Stimulated activated CD4-positive, alpha-beta T cell treated with anti-CD3 and anti-CD28 coated beads, Interleukin-1b, Interleukin-23, amount 100 ng/mL, for 1 hour (primary cell): ENCODE measurements at regions not wholly inside any gene's neighbourhood (a gene's known extent, or its start where the extent isn't known, plus 50 kb on each side); places are given as distances from the start of the nearest gene placed in this dataset.
"Not testable (repeated sequence)": the region's sequence is repeated elsewhere in the genome, so short reads cannot be mapped to it uniquely, and the experiment has no call there.

Experiments used
- DNase-seq, 2 donors: peaks; one replicate each; pipeline ENCODE4 v3.0.0-alpha.2; 2020; ENCODE audit warnings: low read depth in 2 of 2

DNA sequence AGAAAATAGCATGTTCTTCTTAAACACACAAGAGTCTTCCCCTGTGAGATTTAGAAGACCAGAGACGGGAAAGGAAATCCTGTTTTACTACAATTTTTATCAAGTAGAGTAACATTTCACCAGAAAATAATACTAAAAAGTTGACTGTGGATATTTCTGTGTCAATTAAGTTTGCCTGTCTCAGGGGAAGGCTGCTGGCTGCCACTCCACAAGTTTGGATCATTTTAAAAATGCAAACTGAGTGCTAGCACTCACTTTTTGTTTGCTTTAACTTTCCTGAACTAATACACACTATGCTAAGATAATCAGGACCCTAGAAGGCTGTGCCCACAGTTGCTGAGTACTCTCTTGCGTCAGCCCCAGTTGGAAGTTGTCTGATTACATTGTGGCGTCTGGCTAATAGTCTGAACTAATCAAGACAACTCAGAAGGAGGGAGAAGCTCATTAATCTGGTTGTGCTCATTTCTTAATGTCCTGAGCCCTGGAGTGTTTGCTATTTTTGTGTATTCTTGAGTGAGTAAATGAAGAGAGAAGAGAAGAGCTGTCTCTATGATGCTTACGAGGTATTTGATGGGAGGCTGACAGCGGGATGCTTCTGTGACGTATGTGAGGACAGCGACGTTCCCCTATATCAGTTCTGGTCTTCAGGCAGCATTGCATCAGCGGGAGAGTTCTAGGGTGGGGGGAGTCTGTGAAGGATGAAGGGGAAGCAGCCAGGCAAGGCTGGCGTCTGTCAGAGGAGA is 664.2 kb downstream of the QKI start:
- no peak for DNase-seq

GRCh38 chr6:164076818-164077532 is 662.5 kb downstream of the QKI start:
- not testable (repeated sequence) for DNase-seq

GRCh38 chr6:164075981-164076615 is 661.6 kb downstream of the QKI start:
- DNase-seq: no peak

GRCh38 chr6:164072240-164072666 is 657.7 kb downstream of the QKI start:
- DNase-seq: no peak

DNA sequence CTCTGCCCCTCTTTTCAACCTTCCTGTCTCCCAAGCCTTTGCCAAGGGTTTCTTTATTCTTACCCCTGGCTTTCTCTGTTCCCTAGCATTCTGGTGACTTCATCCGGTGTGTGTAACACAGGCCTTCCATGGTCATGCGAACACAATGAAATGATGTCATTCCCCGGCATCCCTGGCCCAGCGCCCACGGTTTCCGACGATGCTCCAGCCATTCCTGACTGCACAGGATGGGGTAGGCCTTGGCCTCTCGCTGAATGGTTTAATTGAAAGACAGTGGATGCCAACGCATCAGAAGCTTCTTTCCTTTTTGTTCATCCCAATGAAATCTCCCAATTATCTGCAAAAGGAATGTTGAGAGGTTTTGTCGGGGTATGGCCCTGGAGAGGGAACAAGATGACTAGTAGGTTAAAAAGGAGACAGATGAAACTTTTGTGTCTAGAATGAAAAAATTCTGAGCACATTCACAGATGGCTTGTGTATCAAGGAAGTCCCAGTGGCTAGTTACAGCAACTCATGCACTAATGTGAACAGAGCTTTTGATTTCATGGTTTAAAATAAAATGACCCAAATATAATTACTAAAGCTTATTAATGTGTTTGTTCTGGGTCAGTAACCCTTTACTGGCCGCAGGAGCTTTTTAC is 655.0 kb downstream of the QKI start:
- no peak for DNase-seq

GRCh38 chr6:164068527-164068926 is 654.0 kb downstream of the QKI start:
- DNase-seq: no peak

DNA sequence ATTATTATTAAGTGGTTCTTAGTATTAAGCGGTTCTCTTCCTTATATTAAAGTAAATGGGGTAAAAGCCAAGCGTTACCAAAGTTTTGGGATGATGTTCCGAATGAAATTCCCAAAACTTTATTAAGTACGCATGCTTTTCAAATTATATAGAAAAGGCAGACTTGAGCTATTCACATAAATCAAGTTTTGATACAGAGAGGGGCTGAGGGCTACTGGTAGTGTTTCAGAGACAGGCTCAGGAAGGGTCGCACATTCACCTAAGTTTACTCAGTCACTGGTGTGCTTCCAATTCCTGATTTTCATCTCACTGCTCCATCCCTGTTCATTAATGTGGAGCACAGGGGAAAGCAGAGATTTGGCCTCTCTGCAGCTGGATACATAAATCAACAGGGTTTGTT is 652.2 kb downstream of the QKI start:
- DNase-seq: no peak

- DNase-seq: no peak
These were observed 651.8 kb downstream of the QKI start for GRCh38 chr6:164066335-164066734.

- DNase-seq: no peak
These were observed 648.8 kb downstream of the QKI start for GRCh38 chr6:164063346-164063745.

- no peak for DNase-seq
These were observed 648.4 kb downstream of the QKI start for GRCh38 chr6:164062872-164063271.

GRCh38 chr6:164057876-164058275 is 643.4 kb downstream of the QKI start:
- DNase-seq: no peak

GRCh38 chr6:164051427-164051826 is 636.9 kb downstream of the QKI start:
- DNase-seq: no peak

DNA sequence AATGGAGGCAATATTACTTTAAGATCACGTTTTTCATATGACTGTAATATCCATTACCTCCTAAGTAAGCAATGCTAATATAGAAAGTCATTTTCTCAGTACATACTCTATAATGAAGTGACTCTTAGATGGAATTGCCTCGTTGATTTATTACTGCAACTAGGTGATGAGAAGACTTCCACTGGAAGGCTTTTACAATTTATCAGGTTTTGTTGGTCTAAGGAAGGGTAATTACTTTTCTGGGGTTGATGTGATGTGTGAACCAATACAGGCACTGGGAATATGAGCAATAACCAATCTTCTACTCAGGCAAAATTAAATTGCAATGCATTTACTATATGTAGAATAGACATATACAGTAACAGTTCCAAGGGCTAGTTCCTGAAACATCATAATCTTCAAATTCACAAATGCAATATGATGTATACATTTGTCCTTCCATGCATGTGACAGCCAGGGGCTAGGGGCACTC is 635.0 kb downstream of the QKI start:
- no peak for DNase-seq

DNA sequence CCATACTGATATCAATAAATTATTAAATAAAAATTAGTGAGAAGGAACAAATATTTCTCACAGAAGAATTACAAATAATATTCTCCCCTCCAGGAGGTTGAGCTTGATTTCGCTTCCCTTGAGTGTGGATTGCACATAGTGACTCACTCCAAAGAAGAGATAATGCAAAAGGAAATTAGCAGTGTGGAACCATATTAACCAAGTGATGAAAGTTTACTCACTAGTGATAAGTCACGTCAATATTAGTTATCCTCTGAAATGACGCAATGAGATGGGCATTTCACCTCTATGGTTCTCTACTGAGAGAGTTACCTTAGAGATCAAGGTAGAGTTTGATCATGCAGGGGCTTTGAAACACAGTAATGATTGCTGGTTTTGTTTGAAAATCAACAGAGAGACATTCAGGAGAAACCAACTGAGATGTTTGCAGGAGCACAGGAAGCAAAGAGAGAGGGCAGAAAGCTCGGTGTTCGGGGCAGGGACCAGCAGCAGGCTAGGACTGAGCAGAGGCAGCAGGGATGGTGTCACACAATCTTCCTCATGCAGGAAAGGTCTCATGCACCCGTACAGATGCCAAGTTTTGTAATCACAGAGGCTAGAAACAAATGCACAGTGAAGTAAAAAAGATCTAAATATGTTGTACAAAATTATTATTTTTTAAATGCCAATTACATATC is 634.5 kb downstream of the QKI start:
- no peak for DNase-seq

GRCh38 chr6:164045082-164045481 is 630.6 kb downstream of the QKI start:
- no peak for DNase-seq

- not testable (repeated sequence) for DNase-seq
These were observed 629.1 kb downstream of the QKI start for GRCh38 chr6:164043656-164044055.

GRCh38 chr6:164042212-164042611 is 627.7 kb downstream of the QKI start:
- no peak for DNase-seq

DNA sequence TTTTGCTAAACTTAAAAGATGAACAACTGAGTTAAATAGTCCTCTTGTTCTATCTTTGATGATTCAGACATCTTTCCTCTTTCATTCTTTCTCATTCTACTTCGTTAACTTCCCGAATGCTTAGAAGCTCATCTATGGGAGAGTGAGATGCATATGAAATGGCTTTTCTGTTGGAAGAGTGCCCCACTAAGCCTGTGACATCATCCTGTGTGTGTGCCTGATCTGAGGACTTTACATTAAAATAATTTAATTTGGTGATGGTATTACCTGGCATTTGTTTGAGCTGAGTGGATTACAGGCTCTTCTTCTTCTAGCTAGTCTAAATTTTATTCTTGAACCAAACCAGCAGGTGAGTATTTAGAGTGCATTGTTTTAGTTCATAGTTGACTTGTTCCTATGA is 626.5 kb downstream of the QKI start:
- DNase-seq: no peak

GRCh38 chr6:164039954-164040375 is 625.4 kb downstream of the QKI start:
- DNase-seq: no peak

GRCh38 chr6:164037171-164037870 is 622.8 kb downstream of the QKI start:
- no peak for DNase-seq

DNA sequence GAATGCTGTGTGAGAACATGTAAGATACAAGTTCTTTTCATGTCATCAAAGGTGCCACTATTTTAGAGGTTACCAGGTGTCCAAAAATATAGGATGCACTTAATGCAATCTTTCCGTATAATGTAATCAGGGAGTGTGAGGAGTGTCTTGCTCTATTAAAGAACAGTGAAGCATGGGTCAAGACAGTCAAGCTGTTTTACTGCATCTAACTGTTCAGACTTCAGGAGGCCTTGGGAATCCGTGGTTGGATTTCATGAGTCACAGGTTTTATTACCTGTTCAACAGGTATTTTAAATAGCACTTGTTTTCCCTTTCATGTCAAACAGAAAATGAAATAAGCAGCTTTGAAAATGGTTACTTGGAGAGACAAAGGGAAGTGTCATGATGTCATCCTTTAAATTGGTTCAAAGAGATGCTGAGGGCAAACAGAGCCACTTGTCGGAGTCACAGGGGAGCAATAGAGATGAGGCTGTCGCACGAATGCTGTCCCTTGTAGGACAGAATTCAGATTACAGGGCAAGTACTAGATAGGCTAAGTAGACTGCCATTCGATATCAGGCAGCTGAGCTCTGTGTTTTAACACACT is 621.5 kb downstream of the QKI start:
- DNase-seq: no peak
